ENCODE measurements at regions not wholly inside any gene's neighbourhood (a gene's known extent, or its start where the extent isn't known, plus 50 kb on each side); places are given as distances from the start of the nearest gene placed in this dataset.

- Histone ChIP-seq H3K4me3 (ENCODE audit: control insufficient read depth in 2 of 3, extremely low read depth in 1 of 3, insufficient read depth in 2 of 3, low read depth in 1 of 3, low read length in 3 of 3) (no peak overlapping the region), H3K27ac (ENCODE audit: control insufficient read depth, insufficient read depth, low read length) (no peak overlapping the region), H3K9ac (ENCODE audit: control insufficient read depth, extremely low read depth, insufficient read depth, low read length) (no peak overlapping the region), H4K20me1 (ENCODE audit: control insufficient read depth, extremely low read depth, insufficient read depth, low read length) (no peaks in the 10 kb centered on the region), H2AFZ (ENCODE audit: control insufficient read depth, low read length) (no peak overlapping the region), H3K36me3 (ENCODE audit: control insufficient read depth in 2 of 2, extremely low read depth in 1 of 2, insufficient read depth in 2 of 2, low read length in 2 of 2) (no peaks in the 10 kb centered on the region), H3K79me2 (ENCODE audit: control insufficient read depth, insufficient read depth, low read length) (no peaks in the 10 kb centered on the region), H3K9me1 (ENCODE audit: control insufficient read depth, extremely low read depth, insufficient read depth, low read length) (no peaks in the 10 kb centered on the region), H3K27me3 (ENCODE audit: control insufficient read depth, extremely low read depth, insufficient read depth, low read length) (no peaks in the 10 kb centered on the region), H3K4me2 (ENCODE audit: control insufficient read depth, extremely low read depth, insufficient read depth, low read depth, low read length) (no peak overlapping the region), H3K4me1 (ENCODE audit: control insufficient read depth, extremely low read depth, insufficient read depth, low read length) (no peaks in the 10 kb centered on the region), H3K9me3 (ENCODE audit: control insufficient read depth, low read depth, low read length) (no peaks in the 10 kb centered on the region)
- no peak for FAIRE-seq
- no peak for DNase-seq (ENCODE audit: low read depth, low spot score)
- no peak for TF ChIP-seq EZH2 (IDR thresholded peaks at IDR 0.05; ENCODE audit: low read length)
- dilution Hi-C loops (cut with MboI; ENCODE audit: extremely low pct_ligation_motif_present, low sequenced_read_pairs) = no loop called here
Measured at GRCh38 chr2:204299766-204300165, 245.5 kb upstream of the PARD3B start.

DNA sequence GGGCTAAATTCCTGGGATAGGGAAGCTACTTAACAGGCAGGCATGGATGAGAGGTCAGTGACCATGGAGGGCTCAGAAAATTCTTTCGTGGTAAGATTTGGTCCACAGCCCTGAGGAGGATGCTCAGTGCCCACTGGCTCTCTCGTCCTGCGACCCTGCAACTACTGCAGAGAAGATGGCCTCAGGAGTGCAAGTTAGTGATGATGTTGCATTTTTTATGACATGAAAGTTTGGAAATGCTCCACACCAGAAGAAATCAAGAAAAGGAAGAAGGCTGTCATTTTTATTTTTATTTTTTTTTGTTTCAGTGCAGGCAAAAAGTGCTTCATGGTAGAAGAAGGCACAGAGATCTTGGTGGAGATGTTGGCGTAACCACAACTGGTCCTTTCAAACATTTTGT is 238.6 kb upstream of the PARD3B start:
- H3K36me3 ChIP-seq (ENCODE audit: control insufficient read depth in 2 of 2, extremely low read depth in 1 of 2, insufficient read depth in 2 of 2, low read length in 2 of 2) = no peaks in the 10 kb centered on the region
- H3K4me3 ChIP-seq (ENCODE audit: control insufficient read depth in 2 of 3, extremely low read depth in 1 of 3, insufficient read depth in 2 of 3, low read depth in 1 of 3, low read length in 3 of 3) = no peak overlapping the region
- DNase-seq (ENCODE audit: low read depth, low spot score) (no peak), FAIRE-seq (no peak)
- no peak overlapping the region for H3K9ac ChIP-seq (ENCODE audit: control insufficient read depth, extremely low read depth, insufficient read depth, low read length)
- TF ChIP-seq, protein P1, sequence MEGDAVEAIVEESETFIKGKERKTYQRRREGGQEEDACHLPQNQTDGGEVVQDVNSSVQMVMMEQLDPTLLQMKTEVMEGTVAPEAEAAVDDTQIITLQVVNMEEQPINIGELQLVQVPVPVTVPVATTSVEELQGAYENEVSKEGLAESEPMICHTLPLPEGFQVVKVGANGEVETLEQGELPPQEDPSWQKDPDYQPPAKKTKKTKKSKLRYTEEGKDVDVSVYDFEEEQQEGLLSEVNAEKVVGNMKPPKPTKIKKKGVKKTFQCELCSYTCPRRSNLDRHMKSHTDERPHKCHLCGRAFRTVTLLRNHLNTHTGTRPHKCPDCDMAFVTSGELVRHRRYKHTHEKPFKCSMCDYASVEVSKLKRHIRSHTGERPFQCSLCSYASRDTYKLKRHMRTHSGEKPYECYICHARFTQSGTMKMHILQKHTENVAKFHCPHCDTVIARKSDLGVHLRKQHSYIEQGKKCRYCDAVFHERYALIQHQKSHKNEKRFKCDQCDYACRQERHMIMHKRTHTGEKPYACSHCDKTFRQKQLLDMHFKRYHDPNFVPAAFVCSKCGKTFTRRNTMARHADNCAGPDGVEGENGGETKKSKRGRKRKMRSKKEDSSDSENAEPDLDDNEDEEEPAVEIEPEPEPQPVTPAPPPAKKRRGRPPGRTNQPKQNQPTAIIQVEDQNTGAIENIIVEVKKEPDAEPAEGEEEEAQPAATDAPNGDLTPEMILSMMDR (optimal IDR thresholded peaks at IDR 0.05 in 1 of 3, IDR thresholded peaks at IDR 0.05 in 1 of 3, conservative IDR thresholded peaks at IDR 0.05 in 1 of 3; ENCODE audit: extremely low read depth in 1 of 3, insufficient read depth in 2 of 3, low read length in 3 of 3) = no peak
- no peak for TF ChIP-seq EZH2 (IDR thresholded peaks at IDR 0.05; ENCODE audit: low read length)
- H3K9me1 ChIP-seq (ENCODE audit: control insufficient read depth, extremely low read depth, insufficient read depth, low read length) = no peaks in the 10 kb centered on the region
- H3K4me1 ChIP-seq (ENCODE audit: control insufficient read depth, extremely low read depth, insufficient read depth, low read length) = no peaks in the 10 kb centered on the region
- H3K79me2 ChIP-seq (ENCODE audit: control insufficient read depth, insufficient read depth, low read length) = no peaks in the 10 kb centered on the region
- no peaks in the 10 kb centered on the region for H3K9me3 ChIP-seq (ENCODE audit: control insufficient read depth, low read depth, low read length)
- no peak overlapping the region for H3K27ac ChIP-seq (ENCODE audit: control insufficient read depth, insufficient read depth, low read length)
- H4K20me1 ChIP-seq (ENCODE audit: control insufficient read depth, extremely low read depth, insufficient read depth, low read length) = no peaks in the 10 kb centered on the region
- H3K27me3 ChIP-seq (ENCODE audit: control insufficient read depth, extremely low read depth, insufficient read depth, low read length) = no peaks in the 10 kb centered on the region
- no peak overlapping the region for H2AFZ ChIP-seq (ENCODE audit: control insufficient read depth, low read length)
- no peak overlapping the region for H3K4me2 ChIP-seq (ENCODE audit: control insufficient read depth, extremely low read depth, insufficient read depth, low read depth, low read length)
- dilution Hi-C loops (cut with MboI; ENCODE audit: extremely low pct_ligation_motif_present, low sequenced_read_pairs) = no loop called here

DNA sequence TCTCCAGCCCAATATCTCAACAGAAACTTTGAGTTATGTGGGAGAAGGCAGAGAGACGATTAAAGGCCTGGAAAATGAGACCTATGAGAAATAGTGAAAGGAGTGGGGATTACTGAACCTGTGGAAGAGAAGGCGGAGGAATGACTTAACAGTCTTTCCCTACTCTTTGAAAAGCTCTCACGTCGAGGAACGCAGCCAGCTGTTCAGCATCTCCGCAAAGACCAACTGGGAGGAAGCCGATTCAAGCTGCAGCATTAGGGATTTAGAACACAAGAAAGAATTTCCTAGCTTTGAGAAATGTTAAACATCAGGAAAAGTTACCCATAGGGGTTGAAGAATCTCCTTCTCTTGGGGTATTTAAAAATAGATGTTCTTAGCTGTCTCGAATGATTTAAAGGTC is 233.2 kb upstream of the PARD3B start:
- Histone ChIP-seq H3K79me2 (ENCODE audit: control insufficient read depth, insufficient read depth, low read length) (no peaks in the 10 kb centered on the region), H3K9me3 (ENCODE audit: control insufficient read depth, low read depth, low read length) (no peaks in the 10 kb centered on the region), H3K4me1 (ENCODE audit: control insufficient read depth, extremely low read depth, insufficient read depth, low read length) (no peaks in the 10 kb centered on the region), H3K4me2 (ENCODE audit: control insufficient read depth, extremely low read depth, insufficient read depth, low read depth, low read length) (no peak overlapping the region), H3K27ac (ENCODE audit: control insufficient read depth, insufficient read depth, low read length) (no peak overlapping the region), H3K9ac (ENCODE audit: control insufficient read depth, extremely low read depth, insufficient read depth, low read length) (no peak overlapping the region), H3K4me3 (ENCODE audit: control insufficient read depth in 2 of 3, extremely low read depth in 1 of 3, insufficient read depth in 2 of 3, low read depth in 1 of 3, low read length in 3 of 3) (no peak overlapping the region), H3K9me1 (ENCODE audit: control insufficient read depth, extremely low read depth, insufficient read depth, low read length) (no peaks in the 10 kb centered on the region), H3K36me3 (ENCODE audit: control insufficient read depth in 2 of 2, extremely low read depth in 1 of 2, insufficient read depth in 2 of 2, low read length in 2 of 2) (no peaks in the 10 kb centered on the region), H2AFZ (ENCODE audit: control insufficient read depth, low read length) (no peak overlapping the region), H3K27me3 (ENCODE audit: control insufficient read depth, extremely low read depth, insufficient read depth, low read length) (no peaks in the 10 kb centered on the region), H4K20me1 (ENCODE audit: control insufficient read depth, extremely low read depth, insufficient read depth, low read length) (no peaks in the 10 kb centered on the region)
- no peak for FAIRE-seq
- DNase-seq (ENCODE audit: low read depth, low spot score) = no peak
- dilution Hi-C loops (cut with MboI; ENCODE audit: extremely low pct_ligation_motif_present, low sequenced_read_pairs) = no loop called here
- no peak for TF ChIP-seq EZH2 (IDR thresholded peaks at IDR 0.05; ENCODE audit: low read length)
- TF ChIP-seq, protein P1 (optimal IDR thresholded peaks at IDR 0.05 in 1 of 3, IDR thresholded peaks at IDR 0.05 in 1 of 3, conservative IDR thresholded peaks at IDR 0.05 in 1 of 3; ENCODE audit: extremely low read depth in 1 of 3, insufficient read depth in 2 of 3, low read length in 3 of 3) = no peak

All from keratinocyte (primary cell).